Keratinocyte (primary cell): ENCODE measurements at regions not wholly inside any gene's neighbourhood (a gene's known extent, or its start where the extent isn't known, plus 50 kb on each side); places are given as distances from the start of the nearest gene placed in this dataset.

Source experiments
- EZH2 ChIP-seq: IDR thresholded peaks from one replicate; pipeline ENCODE4 v1.6.1; 2012; ENCODE audit warnings: inconsistent platforms, mild to moderate bottlenecking, low read length, moderate library complexity
- TF ChIP-seq, protein P1 (sequence below), 3 experiments: IDR thresholded peaks in 1 of 3; conservative IDR thresholded peaks in 1 of 3; optimal IDR thresholded peaks in 1 of 3; 2 replicates in 2 of 3; 3 replicates in 1 of 3; pipeline versions ENCODE3 to v1.5.1; 2011; ENCODE audit warnings: low read length in 3 of 3, mild to moderate bottlenecking in 3 of 3, moderate library complexity in 2 of 3, control low read depth in 1 of 3, inconsistent platforms in 1 of 3; ENCODE audit not compliant: insufficient read depth in 2 of 3; ENCODE audit errors: extremely low read depth in 1 of 3

DNA sequence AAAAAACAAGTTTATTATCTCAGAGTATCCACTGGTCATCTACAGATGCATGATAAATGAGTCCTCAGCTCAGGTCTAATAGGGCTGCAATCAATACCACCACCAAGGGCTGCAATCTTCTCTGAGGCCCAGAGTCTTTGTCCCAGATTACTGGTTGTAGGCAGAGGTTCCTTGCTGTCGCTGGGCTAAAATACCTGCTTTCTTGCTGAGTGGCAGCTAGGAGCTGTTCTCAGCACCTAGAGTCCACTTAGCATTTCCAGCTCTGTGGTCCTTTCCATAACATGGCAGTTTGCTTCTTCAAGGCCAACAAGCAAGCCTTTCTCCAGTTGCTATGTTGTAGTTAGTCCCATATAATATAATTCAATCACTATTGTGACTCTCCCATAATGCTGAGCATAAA is 351.3 kb downstream of the SLITRK1 start:
- TF ChIP-seq, protein P1, sequence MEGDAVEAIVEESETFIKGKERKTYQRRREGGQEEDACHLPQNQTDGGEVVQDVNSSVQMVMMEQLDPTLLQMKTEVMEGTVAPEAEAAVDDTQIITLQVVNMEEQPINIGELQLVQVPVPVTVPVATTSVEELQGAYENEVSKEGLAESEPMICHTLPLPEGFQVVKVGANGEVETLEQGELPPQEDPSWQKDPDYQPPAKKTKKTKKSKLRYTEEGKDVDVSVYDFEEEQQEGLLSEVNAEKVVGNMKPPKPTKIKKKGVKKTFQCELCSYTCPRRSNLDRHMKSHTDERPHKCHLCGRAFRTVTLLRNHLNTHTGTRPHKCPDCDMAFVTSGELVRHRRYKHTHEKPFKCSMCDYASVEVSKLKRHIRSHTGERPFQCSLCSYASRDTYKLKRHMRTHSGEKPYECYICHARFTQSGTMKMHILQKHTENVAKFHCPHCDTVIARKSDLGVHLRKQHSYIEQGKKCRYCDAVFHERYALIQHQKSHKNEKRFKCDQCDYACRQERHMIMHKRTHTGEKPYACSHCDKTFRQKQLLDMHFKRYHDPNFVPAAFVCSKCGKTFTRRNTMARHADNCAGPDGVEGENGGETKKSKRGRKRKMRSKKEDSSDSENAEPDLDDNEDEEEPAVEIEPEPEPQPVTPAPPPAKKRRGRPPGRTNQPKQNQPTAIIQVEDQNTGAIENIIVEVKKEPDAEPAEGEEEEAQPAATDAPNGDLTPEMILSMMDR (optimal IDR thresholded peaks at IDR 0.05 in 1 of 3, IDR thresholded peaks at IDR 0.05 in 1 of 3, conservative IDR thresholded peaks at IDR 0.05 in 1 of 3; ENCODE audit: extremely low read depth in 1 of 3, insufficient read depth in 2 of 3, low read length in 3 of 3): no peak
- no peak for TF ChIP-seq EZH2
